Fibroblast of skin of left quadriceps (primary cell): ENCODE measurements at regions not wholly inside any gene's neighbourhood (a gene's known extent, or its start where the extent isn't known, plus 50 kb on each side); places are given as distances from the start of the nearest gene placed in this dataset.

Experiments
- DNase-seq, 2 experiments: peaks; one replicate each; pipeline ENCODE4 v3.0.0-alpha.2; 2013; ENCODE audit warnings: low read depth in 2 of 2

- no peak for DNase-seq
These were observed 259.4 kb downstream of the EPM2A start for GRCh38 chr6:145475794-145476396.

GRCh38 chr6:145480024-145480423 lies 255.3 kb downstream of the EPM2A start:
- no peak for DNase-seq

GRCh38 chr6:145483191-145483996 lies 251.9 kb downstream of the EPM2A start:
- DNase-seq: no peak

- no peak for DNase-seq
These were observed 250.0 kb downstream of the EPM2A start for GRCh38 chr6:145485288-145485687.

GRCh38 chr6:145486306-145486705 lies 249.0 kb downstream of the EPM2A start:
- no peak for DNase-seq

- no peak for DNase-seq
These were observed 245.7 kb downstream of the EPM2A start for GRCh38 chr6:145489583-145489982.

GRCh38 chr6:145490068-145490467 lies 245.3 kb downstream of the EPM2A start:
- no peak for DNase-seq

GRCh38 chr6:145491126-145491525 lies 244.2 kb downstream of the EPM2A start:
- DNase-seq: no peak

- DNase-seq: no peak
These were observed 238.3 kb downstream of the EPM2A start for GRCh38 chr6:145497006-145497405.

- no peak for DNase-seq
These were observed 236.9 kb downstream of the EPM2A start for GRCh38 chr6:145498425-145498824.

GRCh38 chr6:145502416-145502815 lies 232.9 kb downstream of the EPM2A start:
- DNase-seq: no peak

GRCh38 chr6:145506136-145506535 lies 229.2 kb downstream of the EPM2A start:
- DNase-seq: no peak

GRCh38 chr6:145506565-145506964 lies 228.8 kb downstream of the EPM2A start:
- no peak for DNase-seq

GRCh38 chr6:145507239-145507638 lies 228.1 kb downstream of the EPM2A start:
- no peak for DNase-seq

GRCh38 chr6:145508107-145508506 lies 227.2 kb downstream of the EPM2A start:
- DNase-seq: no peak

GRCh38 chr6:145517492-145517891 lies 217.8 kb downstream of the EPM2A start:
- no peak for DNase-seq

- no peak for DNase-seq
These were observed 210.3 kb downstream of the EPM2A start for GRCh38 chr6:145525038-145525437.

- no peak for DNase-seq
These were observed 205.7 kb downstream of the EPM2A start for GRCh38 chr6:145529582-145529981.

- DNase-seq: no peak
These were observed 204.9 kb downstream of the EPM2A start for GRCh38 chr6:145530454-145530853.

GRCh38 chr6:145531032-145531431 lies 204.3 kb downstream of the EPM2A start:
- DNase-seq: no peak

GRCh38 chr6:145531822-145532221 lies 203.5 kb downstream of the EPM2A start:
- no peak for DNase-seq

- DNase-seq: no peak
These were observed 203.0 kb downstream of the EPM2A start for GRCh38 chr6:145532361-145532760.

- DNase-seq: no peak
These were observed 200.3 kb downstream of the EPM2A start for GRCh38 chr6:145534989-145535388.
